DOHH2 (cell line): ENCODE measurements at regions not wholly inside any gene's neighbourhood (a gene's known extent, or its start where the extent isn't known, plus 50 kb on each side); places are given as distances from the start of the nearest gene placed in this dataset.

Source experiments
- EZH2phosphoT487 ChIP-seq: fragments of 200-600 bp; sonication (generic); IDR thresholded peaks from 2 replicates; pipeline ENCODE4 v1.6.1; 2017; ENCODE audit warnings: borderline replicate concordance, mild to moderate bottlenecking, antibody characterized with exemption, low read length, moderate library complexity, mixed read lengths
- TF ChIP-seq, protein P1 (sequence below): fragments of 200-600 bp; sonication (generic); IDR thresholded peaks from one replicate; pipeline ENCODE4 v1.5.1; 2014; ENCODE audit warnings: antibody characterized with exemption, mild to moderate bottlenecking, low read depth, low read length; ENCODE audit not compliant: poor library complexity, severe bottlenecking

DNA sequence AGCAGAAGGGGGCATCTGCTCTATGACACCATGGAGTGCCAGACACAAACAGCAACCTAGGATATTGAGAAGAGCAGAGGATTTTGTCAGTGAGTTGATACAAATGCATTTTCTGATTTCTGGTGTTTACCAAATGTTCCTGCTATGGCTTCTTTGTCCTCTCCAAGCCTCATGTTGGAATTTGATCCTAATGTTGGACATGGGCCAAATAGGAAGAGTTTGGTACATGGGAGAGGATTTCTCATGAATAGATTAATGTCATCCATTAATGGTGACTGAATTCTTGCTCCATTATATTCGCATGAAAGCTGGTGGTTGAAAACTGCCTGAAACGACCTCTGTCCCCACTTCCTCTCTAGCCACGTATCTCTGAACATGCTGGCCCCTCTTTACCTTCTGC is 1002.2 kb upstream of the FLRT2 start:
- TF ChIP-seq, protein P1, sequence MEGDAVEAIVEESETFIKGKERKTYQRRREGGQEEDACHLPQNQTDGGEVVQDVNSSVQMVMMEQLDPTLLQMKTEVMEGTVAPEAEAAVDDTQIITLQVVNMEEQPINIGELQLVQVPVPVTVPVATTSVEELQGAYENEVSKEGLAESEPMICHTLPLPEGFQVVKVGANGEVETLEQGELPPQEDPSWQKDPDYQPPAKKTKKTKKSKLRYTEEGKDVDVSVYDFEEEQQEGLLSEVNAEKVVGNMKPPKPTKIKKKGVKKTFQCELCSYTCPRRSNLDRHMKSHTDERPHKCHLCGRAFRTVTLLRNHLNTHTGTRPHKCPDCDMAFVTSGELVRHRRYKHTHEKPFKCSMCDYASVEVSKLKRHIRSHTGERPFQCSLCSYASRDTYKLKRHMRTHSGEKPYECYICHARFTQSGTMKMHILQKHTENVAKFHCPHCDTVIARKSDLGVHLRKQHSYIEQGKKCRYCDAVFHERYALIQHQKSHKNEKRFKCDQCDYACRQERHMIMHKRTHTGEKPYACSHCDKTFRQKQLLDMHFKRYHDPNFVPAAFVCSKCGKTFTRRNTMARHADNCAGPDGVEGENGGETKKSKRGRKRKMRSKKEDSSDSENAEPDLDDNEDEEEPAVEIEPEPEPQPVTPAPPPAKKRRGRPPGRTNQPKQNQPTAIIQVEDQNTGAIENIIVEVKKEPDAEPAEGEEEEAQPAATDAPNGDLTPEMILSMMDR = no peak
- TF ChIP-seq EZH2phosphoT487 = no peak
